ENCODE measurements at regions not wholly inside any gene's neighbourhood (a gene's known extent, or its start where the extent isn't known, plus 50 kb on each side); places are given as distances from the start of the nearest gene placed in this dataset.
A peak's percentile ranks its signal among the peaks of the same experiment; 100 is the strongest.

- TF ChIP-seq POLR2A (IDR thresholded peaks at IDR 0.05) (peak in 1 of 3 donors; percentile 15), CTCF (IDR thresholded peaks at IDR 0.05) (no peak)
These were observed 70.2 kb upstream of the EED start for GRCh38 chr11:86174101-86175046.
